Adrenal gland (tissue), 5 donors: ENCODE measurements at regions not wholly inside any gene's neighbourhood (a gene's known extent, or its start where the extent isn't known, plus 50 kb on each side); places are given as distances from the start of the nearest gene placed in this dataset.

Source experiments
- POLR2A ChIP-seq, 2 donors: fragments of 450-650 bp; IDR thresholded peaks; one replicate each; pipeline ENCODE4 v1.6.1; 2017; ENCODE audit warnings: antibody characterized with exemption in 2 of 2, mild to moderate bottlenecking in 2 of 2, moderate library complexity in 1 of 2
- TF ChIP-seq, protein P1 (sequence below), 6 experiments: fragments of 450-650 bp in 4 of 6; fragments of 200-600 bp in 2 of 6; sonication (generic) in 1 of 6; IDR thresholded peaks; 1 replicate in 5 of 6; 2 replicates in 1 of 6; pipeline versions ENCODE4 v1.5.1 to v1.8.0; 2016 to 2021; ENCODE audit warnings: antibody characterized with exemption in 6 of 6, mild to moderate bottlenecking in 2 of 6, moderate library complexity in 1 of 6
- donor health status: DM: no; HTN: no; CAD: no.

DNA sequence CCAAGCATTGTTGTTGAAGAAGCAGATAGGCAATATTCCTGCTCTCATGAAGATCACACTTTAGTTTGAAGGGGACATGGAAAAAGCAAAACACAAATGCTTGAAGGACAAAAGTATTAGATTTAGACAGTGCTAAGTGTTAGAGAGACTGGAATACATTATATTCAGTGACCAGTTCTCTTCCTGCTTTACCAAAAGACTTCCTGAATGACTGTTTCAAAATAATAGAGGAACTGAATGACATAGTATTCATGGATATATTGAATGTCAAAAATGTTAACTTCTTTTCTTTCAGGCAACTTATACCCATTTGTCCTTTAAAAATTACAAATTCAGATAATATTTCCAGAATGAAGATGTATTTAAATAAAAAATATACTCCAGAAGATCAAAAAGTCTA lies 178.0 kb upstream of the IVNS1ABP start:
- TF ChIP-seq, protein P1, sequence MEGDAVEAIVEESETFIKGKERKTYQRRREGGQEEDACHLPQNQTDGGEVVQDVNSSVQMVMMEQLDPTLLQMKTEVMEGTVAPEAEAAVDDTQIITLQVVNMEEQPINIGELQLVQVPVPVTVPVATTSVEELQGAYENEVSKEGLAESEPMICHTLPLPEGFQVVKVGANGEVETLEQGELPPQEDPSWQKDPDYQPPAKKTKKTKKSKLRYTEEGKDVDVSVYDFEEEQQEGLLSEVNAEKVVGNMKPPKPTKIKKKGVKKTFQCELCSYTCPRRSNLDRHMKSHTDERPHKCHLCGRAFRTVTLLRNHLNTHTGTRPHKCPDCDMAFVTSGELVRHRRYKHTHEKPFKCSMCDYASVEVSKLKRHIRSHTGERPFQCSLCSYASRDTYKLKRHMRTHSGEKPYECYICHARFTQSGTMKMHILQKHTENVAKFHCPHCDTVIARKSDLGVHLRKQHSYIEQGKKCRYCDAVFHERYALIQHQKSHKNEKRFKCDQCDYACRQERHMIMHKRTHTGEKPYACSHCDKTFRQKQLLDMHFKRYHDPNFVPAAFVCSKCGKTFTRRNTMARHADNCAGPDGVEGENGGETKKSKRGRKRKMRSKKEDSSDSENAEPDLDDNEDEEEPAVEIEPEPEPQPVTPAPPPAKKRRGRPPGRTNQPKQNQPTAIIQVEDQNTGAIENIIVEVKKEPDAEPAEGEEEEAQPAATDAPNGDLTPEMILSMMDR (IDR thresholded peaks at IDR 0.05) = no peak
- no peak for TF ChIP-seq POLR2A (IDR thresholded peaks at IDR 0.05)
